Neural crest cell (in vitro differentiated cells): ENCODE measurements at regions not wholly inside any gene's neighbourhood (a gene's known extent, or its start where the extent isn't known, plus 50 kb on each side); places are given as distances from the start of the nearest gene placed in this dataset.

Experiments
- DNase-seq: peaks from one replicate; pipeline ENCODE4 v3.0.0; 2021; ENCODE audit warnings: low read depth, mixed read lengths, low spot score
- H3K27ac Mint-ChIP-seq: one replicate; pipeline ENCODE4 v1.8.0; 2021; ENCODE audit warnings: mild to moderate bottlenecking, mixed read lengths; ENCODE audit not compliant: unreplicated experiment
- H3K27me3 Mint-ChIP-seq: 2 replicates; pipeline ENCODE4 v1.8.0; 2021; ENCODE audit warnings: low read depth, mild to moderate bottlenecking, mixed read lengths
- H3K36me3 Mint-ChIP-seq: 2 replicates; pipeline ENCODE4 v1.8.0; 2021; ENCODE audit warnings: low read depth, mild to moderate bottlenecking, mixed read lengths
- H3K4me1 Mint-ChIP-seq: 2 replicates; pipeline ENCODE4 v1.8.0; 2021; ENCODE audit warnings: mixed read lengths
- H3K4me3 Mint-ChIP-seq: one replicate; pipeline ENCODE4 v1.8.0; 2021; ENCODE audit warnings: mild to moderate bottlenecking, mixed read lengths
- H3K9me3 Mint-ChIP-seq: 2 replicates; pipeline ENCODE4 v1.8.0; 2021; ENCODE audit warnings: mixed read lengths
- CTCF ChIP-seq: fragments of 200-600 bp; sonication (generic); conservative IDR thresholded peaks from 2 replicates; pipeline ENCODE4 v1.5.0; 2021; ENCODE audit warnings: antibody characterized with exemption, mild to moderate bottlenecking

GRCh38 chr12:74339211-74339610 is 198.4 kb upstream of the ATXN7L3B start:
- no peak overlapping the region for H3K27ac Mint-ChIP-seq
- no peaks in the 10 kb centered on the region for H3K9me3 Mint-ChIP-seq
- no peak for DNase-seq
- TF ChIP-seq CTCF: no peak
- H3K27me3 Mint-ChIP-seq: no peaks in the 10 kb centered on the region
- H3K4me1 Mint-ChIP-seq: no peaks in the 10 kb centered on the region
- H3K4me3 Mint-ChIP-seq: no peak overlapping the region
- H3K36me3 Mint-ChIP-seq: no peaks in the 10 kb centered on the region

- Mint-ChIP-seq H3K27me3 (no peaks in the 10 kb centered on the region), H3K4me3 (no peak overlapping the region), H3K4me1 (no peaks in the 10 kb centered on the region), H3K9me3 (no peaks in the 10 kb centered on the region), H3K36me3 (no peaks in the 10 kb centered on the region), H3K27ac (no peak overlapping the region)
- DNase-seq: no peak
- no peak for TF ChIP-seq CTCF
Observed at GRCh38 chr12:74349925-74350324, 187.7 kb upstream of the ATXN7L3B start.

GRCh38 chr12:74365178-74365964 is 172.3 kb upstream of the ATXN7L3B start:
- no peak overlapping the region for H3K4me3 Mint-ChIP-seq
- peak overlapping the region; percentile 68 for H3K27ac Mint-ChIP-seq
- H3K36me3 Mint-ChIP-seq: no peaks in the 10 kb centered on the region
- H3K4me1 Mint-ChIP-seq: no peaks in the 10 kb centered on the region
- no peaks in the 10 kb centered on the region for H3K27me3 Mint-ChIP-seq
- DNase-seq: peak; percentile 3
- peaks cover 11% of the 10 kb centered on the region for H3K9me3 Mint-ChIP-seq
- peak; percentile 46 for TF ChIP-seq CTCF

GRCh38 chr12:74370608-74371216 is 166.9 kb upstream of the ATXN7L3B start:
- Mint-ChIP-seq H3K27ac (no peak overlapping the region), H3K36me3 (no peaks in the 10 kb centered on the region), H3K4me3 (no peak overlapping the region), H3K9me3 (peaks cover 3% of the 10 kb centered on the region), H3K4me1 (no peaks in the 10 kb centered on the region), H3K27me3 (no peaks in the 10 kb centered on the region)
- no peak for TF ChIP-seq CTCF
- no peak for DNase-seq

- no peak overlapping the region for H3K27ac Mint-ChIP-seq
- DNase-seq: no peak
- H3K4me3 Mint-ChIP-seq: no peak overlapping the region
- no peak for TF ChIP-seq CTCF
- no peaks in the 10 kb centered on the region for H3K9me3 Mint-ChIP-seq
- no peaks in the 10 kb centered on the region for H3K27me3 Mint-ChIP-seq
- H3K36me3 Mint-ChIP-seq: no peaks in the 10 kb centered on the region
- no peaks in the 10 kb centered on the region for H3K4me1 Mint-ChIP-seq
Observed at GRCh38 chr12:74379114-74379513, 158.5 kb upstream of the ATXN7L3B start.
